SHP77 (cell line): ENCODE measurements at regions not wholly inside any gene's neighbourhood (a gene's known extent, or its start where the extent isn't known, plus 50 kb on each side); places are given as distances from the start of the nearest gene placed in this dataset.
"Not testable (repeated sequence)": the region's sequence is repeated elsewhere in the genome, so short reads cannot be mapped to it uniquely, and the experiment has no call there.

ENCODE experiments used
- DNase-seq, 2 experiments: peaks; one replicate each; lab custom pipeline; 2025; lab: John Stamatoyannopoulos, UW

GRCh38 chr9:109976303-109976702 lies 196.3 kb downstream of the PALM2AKAP2 start:
- DNase-seq, result no peak

DNA sequence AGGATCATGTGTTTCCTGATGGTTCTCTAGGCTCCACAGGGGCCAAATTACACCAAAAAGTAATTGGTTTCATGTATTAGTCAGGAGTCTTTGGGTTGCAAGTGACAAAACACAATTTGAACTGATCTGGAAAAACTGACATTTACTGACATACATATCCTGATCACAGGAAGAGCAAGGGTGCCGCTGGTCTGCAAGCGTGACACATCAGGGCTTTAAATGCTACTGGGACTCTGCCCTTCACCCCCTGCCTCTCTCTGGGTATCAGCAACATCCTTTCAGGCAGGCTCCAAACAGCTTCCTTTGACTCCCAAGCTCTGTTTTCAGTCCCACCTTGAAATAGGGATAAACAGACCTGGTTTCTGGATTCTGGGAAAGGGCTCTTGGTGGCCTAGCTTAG lies 197.5 kb downstream of the PALM2AKAP2 start:
- no peak for DNase-seq

- DNase-seq, result no peak
Observed at GRCh38 chr9:109981091-109981490, 201.1 kb downstream of the PALM2AKAP2 start.

DNA sequence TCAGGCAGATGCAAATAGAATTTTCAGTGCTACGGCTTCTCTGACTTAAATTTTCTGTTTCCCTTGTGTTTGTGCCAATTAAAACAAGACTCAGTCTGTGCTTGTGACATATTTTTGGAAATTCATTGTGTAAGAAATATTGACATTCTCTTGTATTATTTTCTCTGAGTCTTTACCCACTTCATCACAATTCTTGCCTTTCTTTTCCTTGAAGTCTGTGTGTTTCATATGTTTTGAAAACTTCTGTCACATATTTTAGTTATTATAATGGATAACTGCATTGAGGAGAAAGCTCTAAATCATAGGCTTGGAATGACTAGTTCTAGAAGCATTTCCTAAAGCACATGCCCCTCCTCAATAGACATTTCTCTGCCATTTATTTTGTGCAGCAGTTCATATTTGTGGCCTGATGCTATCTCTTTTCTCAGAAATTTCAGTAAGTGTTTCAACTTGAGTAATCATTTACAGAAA lies 206.6 kb downstream of the PALM2AKAP2 start:
- no peak for DNase-seq

DNA sequence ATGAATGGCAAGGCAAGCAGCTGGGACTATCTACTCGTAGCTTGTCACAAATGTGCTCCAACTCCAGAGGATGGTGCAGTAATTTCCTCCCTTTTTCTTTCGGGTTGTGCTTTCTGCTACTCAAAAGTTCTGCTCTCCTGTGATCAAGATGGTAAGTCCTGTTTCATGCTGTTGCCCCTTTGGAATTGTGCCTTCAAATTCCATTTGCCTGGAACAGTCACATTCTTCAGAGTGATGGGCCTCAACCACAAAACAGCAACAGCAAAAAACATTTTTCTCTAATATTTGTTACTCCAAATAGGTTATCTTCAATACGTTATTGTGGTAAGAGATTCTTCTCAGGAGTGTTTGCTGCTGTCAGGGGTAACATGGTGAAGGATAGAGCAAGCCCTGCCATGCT lies 209.3 kb downstream of the PALM2AKAP2 start:
- no peak for DNase-seq

- no peak for DNase-seq
Observed at GRCh38 chr9:109990541-109990940, 210.5 kb downstream of the PALM2AKAP2 start.

- no peak for DNase-seq
Observed at GRCh38 chr9:109992293-109992692, 212.3 kb downstream of the PALM2AKAP2 start.

DNA sequence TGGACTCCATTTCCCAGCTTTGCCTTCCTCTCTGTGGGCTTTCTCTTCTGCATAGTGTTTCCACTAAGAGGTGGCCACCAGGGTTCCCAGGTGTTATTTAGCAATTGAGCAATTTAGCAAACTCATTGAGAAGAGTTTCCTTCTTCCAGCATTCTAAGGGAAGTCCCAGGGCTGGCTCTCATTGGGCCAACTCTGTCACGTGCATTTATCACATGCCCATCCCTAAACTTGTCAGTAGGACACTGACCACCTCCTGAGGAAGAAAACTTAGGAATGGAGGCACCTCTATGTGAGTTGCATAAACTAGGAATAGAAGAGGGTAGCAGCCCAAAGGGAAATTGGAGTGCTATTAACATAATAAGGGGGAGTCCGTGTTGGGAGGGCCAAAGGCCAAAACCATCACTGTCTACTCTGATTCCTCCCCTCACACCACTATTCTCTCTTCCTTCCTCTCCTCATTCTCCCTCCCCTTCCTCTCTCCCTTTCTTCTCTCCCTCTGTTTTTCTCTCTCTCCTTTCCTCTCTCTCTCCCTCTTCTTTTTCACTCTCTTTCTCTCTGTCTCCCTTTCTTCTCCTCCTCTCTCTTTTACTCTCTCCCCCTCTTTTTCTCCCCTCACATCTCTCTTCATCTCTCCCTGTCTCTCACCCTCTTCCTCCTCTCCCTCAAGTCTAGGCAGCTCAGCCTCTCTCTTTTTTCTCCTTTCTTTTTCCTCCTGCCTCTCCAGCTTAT lies 213.4 kb downstream of the PALM2AKAP2 start:
- no peak for DNase-seq

DNA sequence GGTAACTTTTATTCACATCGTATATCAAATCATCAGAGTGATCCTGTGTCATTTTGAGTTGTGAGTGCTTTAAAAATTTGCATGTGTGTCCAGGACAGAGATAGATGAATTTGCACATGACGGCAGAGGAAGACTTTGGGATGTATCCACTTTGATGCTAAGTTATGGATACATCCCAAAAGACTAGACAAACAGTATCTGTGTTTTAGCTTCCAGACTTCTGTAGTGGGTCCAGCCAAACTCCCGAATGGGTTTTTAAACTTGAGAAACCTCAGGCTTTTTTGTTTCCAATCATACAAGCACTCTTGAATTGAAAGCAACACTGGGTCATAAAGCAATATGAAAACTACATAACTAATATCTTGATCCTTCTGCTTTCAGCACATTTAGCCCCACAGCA lies 213.8 kb downstream of the C9orf152 start:
- DNase-seq, result no peak

DNA sequence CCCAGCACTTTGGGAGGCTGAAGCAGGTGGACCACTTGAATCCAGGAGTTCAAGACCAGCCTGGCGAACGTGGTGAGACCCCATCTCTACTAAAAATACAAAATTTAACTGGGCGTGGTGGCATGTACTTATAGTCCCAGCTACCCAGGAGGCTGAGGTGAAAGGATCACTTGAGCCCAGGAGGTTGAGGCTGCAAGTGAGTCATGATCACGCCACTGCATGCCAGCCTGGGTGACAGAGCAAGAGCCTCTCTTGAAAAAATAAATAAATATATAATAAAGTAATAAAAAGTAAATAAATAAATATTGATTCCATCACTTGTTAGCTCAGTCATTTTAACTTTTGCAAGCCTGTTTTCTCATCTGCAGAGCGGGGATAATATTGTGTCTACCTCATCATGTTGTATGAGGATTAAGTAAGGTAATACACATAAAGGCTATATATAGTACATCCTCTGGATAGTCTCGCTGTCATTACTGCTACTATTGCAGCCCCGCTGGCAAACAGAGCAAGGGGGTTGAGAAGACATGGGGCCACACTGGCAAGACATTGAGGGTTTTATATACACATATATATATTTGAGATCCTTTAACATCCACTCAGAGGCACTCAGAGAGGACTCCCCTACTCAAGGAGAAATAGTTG lies 210.9 kb downstream of the C9orf152 start:
- no peak for DNase-seq

DNA sequence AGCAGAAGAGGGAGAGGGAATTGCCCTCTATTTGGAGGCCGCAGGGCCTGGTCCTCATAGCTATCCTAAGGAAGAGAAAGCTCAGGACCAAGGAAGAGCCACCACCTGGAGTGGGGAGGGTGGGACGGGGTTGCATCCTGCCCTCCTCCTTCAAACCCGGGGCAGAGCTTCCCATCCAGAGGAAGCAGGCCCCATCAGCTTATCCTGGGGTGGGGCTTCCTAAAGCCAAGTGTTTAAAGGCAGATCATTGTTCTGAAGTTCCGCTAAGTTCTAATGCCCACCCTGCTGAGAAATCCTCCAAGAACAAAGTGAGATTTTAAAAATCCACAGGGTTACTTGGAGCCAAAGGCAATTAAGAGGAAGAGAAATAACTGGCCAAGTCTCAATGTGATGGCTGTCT lies 210.3 kb downstream of the C9orf152 start:
- DNase-seq, result no peak

DNA sequence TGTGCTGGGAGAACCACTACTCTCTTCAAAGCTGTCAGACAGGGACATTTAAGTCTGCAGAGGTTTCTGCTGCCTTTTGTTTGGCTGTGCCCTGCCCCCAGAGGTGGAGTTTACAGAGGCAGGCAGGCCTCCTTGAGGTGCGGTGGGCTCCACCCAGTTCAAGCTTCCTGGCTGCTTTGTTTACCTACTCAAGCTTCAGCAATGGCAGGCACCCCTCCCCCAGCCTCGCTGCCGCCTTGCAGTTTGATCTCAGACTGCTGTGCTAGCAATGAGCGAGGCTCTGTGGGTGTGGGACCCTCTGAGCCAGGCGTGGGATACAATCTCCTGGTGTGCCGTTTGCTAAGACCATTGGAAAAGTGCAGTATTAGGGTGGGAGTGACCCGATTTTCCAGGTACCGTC lies 202.4 kb downstream of the C9orf152 start:
- DNase-seq, result not testable (repeated sequence)

GRCh38 chr9:110006657-110007056 lies 201.3 kb downstream of the C9orf152 start:
- no peak for DNase-seq

DNA sequence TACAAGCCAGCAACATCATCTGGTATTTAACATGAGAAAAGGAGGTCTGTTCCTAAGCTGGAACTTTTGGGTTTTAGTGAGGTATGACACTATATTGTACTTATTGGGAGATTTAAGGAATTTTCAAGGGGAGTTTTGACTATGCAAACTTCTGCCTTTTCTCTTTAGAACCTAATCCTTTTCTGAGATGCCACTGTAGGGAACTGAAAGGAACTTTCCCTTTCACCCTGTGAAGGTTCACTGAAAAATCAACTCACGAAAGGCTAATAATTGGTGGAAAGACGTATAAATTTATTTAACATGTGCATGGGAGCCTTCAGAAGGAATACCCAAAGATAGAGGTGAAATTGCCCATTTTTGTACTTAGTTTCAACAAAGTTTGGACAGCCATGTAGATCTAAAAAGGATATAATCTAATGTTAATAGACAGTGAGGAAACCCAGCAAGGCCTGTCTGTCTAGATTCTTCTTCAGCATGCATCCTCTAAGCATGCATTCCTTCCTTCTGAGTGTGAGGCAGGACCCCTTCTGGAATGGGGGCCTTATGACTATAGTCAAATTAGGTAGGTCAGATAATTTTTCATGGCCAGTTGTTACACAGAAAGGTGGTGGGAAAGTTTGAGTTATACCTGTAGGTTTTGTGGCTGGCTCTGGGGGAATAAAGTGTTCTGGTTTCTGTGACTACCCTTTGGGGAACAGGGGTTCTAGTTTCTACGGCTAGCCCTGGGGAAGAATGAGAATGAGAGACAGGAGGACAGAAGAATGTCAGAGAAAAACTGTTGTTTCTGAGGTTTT lies 200.3 kb downstream of the C9orf152 start:
- no peak for DNase-seq

GRCh38 chr9:110008663-110009062 lies 199.3 kb downstream of the C9orf152 start:
- no peak for DNase-seq

DNA sequence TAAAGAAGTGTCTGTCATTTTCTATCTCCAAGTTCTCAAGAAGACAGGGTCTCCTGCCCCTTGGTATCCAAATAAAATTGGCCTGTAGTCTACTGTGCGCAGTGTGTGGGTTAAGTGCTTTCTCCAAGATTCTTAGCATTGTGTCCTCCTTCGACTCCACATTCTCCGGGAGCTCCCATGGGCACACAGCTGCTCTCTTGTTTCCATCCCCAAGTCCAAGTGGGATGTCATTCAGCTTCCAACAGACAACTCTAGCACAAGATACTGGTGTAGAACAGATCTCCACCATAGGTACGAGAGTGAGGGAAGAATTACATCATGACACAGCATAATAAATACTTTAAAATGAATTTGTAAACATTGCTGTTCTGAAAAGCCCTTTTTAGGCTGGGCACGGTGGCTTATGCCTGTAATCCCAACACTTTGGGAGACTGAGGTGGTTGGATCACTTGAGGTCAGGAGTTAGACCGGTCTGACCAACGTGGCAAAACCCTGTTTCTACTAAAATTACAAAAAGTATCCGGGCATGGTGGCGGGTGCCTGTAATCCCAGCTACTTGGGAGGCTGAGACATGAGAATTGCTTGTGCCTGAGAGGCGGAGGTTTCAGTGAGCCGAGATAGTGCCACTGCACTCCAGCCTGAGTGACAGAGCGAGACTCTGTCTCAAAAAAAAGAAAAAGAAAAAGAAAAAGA lies 196.2 kb downstream of the C9orf152 start:
- no peak for DNase-seq

GRCh38 chr9:110013064-110013463 lies 194.9 kb downstream of the C9orf152 start:
- DNase-seq, result no peak

DNA sequence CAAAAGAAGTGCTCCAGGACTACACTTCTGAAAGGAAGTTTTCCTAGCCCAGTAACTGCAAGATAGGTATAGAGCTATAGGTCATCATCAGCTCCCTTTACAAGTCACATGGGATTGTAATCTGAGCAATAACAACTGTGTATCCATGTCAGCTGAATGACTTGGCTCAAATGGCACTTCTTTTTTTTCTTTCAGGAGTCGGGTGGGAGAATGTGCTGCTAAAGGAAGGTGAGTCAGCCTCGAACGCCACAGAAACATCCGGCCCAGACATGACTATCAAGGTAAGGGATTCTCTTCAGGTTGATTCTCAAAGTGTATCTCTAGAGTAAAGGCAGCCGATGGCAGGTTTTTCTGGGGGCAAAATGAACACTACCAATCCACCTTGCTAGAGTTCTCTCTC lies 192.2 kb downstream of the C9orf152 start:
- DNase-seq, result no peak

DNA sequence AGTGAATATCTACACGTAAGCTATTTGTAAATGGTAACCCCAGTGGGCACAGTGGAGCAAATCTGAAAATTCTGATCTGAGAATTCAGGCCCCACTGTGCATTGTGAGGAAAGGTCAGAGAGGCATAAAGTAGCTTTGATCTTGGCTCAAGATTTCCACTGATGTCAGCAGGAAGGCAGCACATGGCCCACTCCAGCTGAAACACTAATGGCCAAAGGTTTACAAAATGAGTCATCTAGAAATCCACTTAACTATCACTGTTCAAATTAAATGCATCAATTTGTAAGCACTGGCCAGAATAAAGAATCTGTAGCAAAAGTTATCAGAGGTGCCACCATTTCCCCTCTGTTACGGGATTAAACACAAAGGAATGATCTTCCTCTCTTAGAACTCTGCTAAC lies 191.6 kb downstream of the C9orf152 start:
- DNase-seq, result no peak

DNA sequence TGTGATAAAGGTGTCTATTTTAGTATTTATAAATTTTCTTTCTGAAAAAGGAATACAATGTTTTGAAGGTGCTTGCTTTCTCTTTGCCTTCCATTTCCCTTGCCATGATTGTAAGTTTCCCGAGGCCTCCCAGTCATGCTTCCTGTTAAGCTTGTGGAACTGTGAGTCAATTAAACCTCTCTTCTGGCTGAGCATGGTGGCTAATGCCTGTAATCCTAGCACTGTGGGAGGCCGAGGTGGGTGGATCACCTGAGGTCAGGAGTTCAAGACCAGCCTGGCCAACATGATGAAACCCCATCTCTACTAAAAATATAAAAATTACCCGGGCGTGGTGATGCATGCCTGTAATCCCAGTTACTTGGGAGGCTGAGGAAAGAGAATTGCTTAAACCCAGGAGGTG lies 187.7 kb downstream of the C9orf152 start:
- DNase-seq, result not testable (repeated sequence)

DNA sequence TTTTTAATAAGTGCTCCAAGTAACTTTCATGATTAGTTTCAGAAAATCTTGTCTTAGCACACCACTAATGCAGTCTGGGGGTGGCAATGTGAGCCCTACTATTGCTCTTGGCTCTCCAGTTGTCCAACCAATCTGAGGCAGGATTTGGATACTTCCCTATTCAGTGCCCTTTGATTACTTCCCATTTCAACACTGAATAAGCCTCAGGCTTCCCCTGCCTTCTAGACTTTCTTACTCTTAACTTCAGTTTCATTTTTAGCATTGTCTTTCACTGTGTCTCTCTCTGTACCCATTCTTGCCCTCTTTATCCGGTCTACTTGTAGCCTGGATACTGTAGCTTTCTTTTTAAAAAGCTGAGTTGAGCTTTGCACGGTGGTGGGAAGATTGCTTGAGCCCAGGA lies 186.1 kb downstream of the C9orf152 start:
- no peak for DNase-seq

GRCh38 chr9:110023221-110023620 lies 184.7 kb downstream of the C9orf152 start:
- not testable (repeated sequence) for DNase-seq
